ENCODE measurements at regions not wholly inside any gene's neighbourhood (a gene's known extent, or its start where the extent isn't known, plus 50 kb on each side); places are given as distances from the start of the nearest gene placed in this dataset.
A peak's percentile ranks its signal among the peaks of the same experiment; 100 is the strongest.

- DNase-seq (ENCODE audit: low spot score), result no peak
- H3K79me2 ChIP-seq (ENCODE audit: insufficient read depth, low read depth, low read length), result no peaks in the 10 kb centered on the region
- H4K20me1 ChIP-seq (ENCODE audit: insufficient read depth, low read length), result no peaks in the 10 kb centered on the region
- ChIA-PET POLR2A (no interaction called here), CTCF (ENCODE audit: unreplicated experiment) (no interaction called here)
- no peak overlapping the region for H3K4me2 ChIP-seq (ENCODE audit: low read length)
- H3K27ac ChIP-seq (ENCODE audit: low read depth, low read length, poor library complexity, severe bottlenecking), result no peak overlapping the region
- no peaks in the 10 kb centered on the region for H3K9me2 ChIP-seq (ENCODE audit: insufficient read depth, low read length)
- intact Hi-C loops (cut with micrococcal nuclease; ENCODE audit: unreplicated experiment), result no loop called here
- peaks cover 25% of the 10 kb centered on the region for H3K4me1 ChIP-seq (ENCODE audit: insufficient read depth, low read length, poor library complexity, severe bottlenecking)
- H2AFZ ChIP-seq (ENCODE audit: low read length), result no peak overlapping the region
- H3K9me3 ChIP-seq (ENCODE audit: low read length), result peaks cover 3% of the 10 kb centered on the region; the same call in 1 of the 2 replicates
- TF ChIP-seq CTCF (conservative IDR thresholded peaks at IDR 0.05; ENCODE audit: low read length), result no peak
- TF ChIP-seq EZH2phosphoT487 (IDR thresholded peaks at IDR 0.05; ENCODE audit: borderline replicate concordance, low read depth, low read length), result no peak
- H3K4me3 ChIP-seq (ENCODE audit: low read depth, low read length, poor library complexity, severe bottlenecking), result no peak overlapping the region
- no peaks in the 10 kb centered on the region; the same call in 1 of the 2 replicates for H3K36me3 ChIP-seq (ENCODE audit: insufficient read depth, low read length)
- BruUV-seq (replicated peaks), result no TSS peak
Measured at GRCh38 chr5:158591301-158591863, 508.3 kb downstream of the EBF1 start.

- H3K4me2 ChIP-seq (ENCODE audit: low read length), result peak overlapping the region; percentile 54; the same call in 1 of the 2 replicates
- DNase-seq (ENCODE audit: low spot score), result no peak
- no peaks in the 10 kb centered on the region for H4K20me1 ChIP-seq (ENCODE audit: insufficient read depth, low read length)
- no peaks in the 10 kb centered on the region; the same call in 1 of the 2 replicates for H3K36me3 ChIP-seq (ENCODE audit: insufficient read depth, low read length)
- H3K9me2 ChIP-seq (ENCODE audit: insufficient read depth, low read length), result no peaks in the 10 kb centered on the region
- ChIA-PET POLR2A (interaction anchor here (0.6 to 1.2 kb wide), 4 partner anchors 10 to 416 kb away, joined by 3 to 6 read pairs (median 4); no protein-coding TSS in a partner anchor), CTCF (ENCODE audit: unreplicated experiment) (no interaction called here)
- H3K27ac ChIP-seq (ENCODE audit: low read depth, low read length, poor library complexity, severe bottlenecking), result no peak overlapping the region
- no peak overlapping the region for H2AFZ ChIP-seq (ENCODE audit: low read length)
- H3K4me3 ChIP-seq (ENCODE audit: low read depth, low read length, poor library complexity, severe bottlenecking), result no peak overlapping the region
- TF ChIP-seq CTCF (conservative IDR thresholded peaks at IDR 0.05; ENCODE audit: low read length) (no peak), EZH2phosphoT487 (IDR thresholded peaks at IDR 0.05; ENCODE audit: borderline replicate concordance, low read depth, low read length) (no peak)
- peaks cover 25% of the 10 kb centered on the region for H3K4me1 ChIP-seq (ENCODE audit: insufficient read depth, low read length, poor library complexity, severe bottlenecking)
- H3K79me2 ChIP-seq (ENCODE audit: insufficient read depth, low read depth, low read length), result no peaks in the 10 kb centered on the region
- peaks cover 4% of the 10 kb centered on the region; the same call in 1 of the 2 replicates for H3K9me3 ChIP-seq (ENCODE audit: low read length)
- BruUV-seq (replicated peaks), result no TSS peak
- intact Hi-C loops (cut with micrococcal nuclease; ENCODE audit: unreplicated experiment), result no loop called here
Measured at GRCh38 chr5:158590746-158591300, 508.9 kb downstream of the EBF1 start.

DNA sequence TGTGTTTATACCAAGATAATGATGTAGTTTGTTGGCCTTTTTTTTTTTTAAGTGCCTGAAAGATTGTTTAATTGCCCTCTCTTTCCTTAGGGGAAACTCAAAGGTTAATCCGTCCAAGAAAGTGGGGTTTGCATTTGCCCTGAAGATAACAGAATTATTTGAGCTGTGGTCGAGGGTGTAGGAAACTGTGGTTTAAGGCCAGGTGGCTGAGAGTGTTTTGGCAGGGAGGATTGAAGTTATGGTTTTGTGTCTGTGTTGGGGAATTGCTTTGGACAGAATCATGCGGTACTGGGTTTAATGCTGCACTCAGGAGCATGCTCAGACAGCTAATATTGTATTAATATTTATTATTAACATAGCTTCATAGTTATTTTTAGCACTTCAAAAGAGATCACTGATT, 509.8 kb downstream of the EBF1 start:
- BruUV-seq (replicated peaks), result no TSS peak
- Histone ChIP-seq H3K4me1 (ENCODE audit: insufficient read depth, low read length, poor library complexity, severe bottlenecking) (peaks cover 25% of the 10 kb centered on the region), H2AFZ (ENCODE audit: low read length) (peak overlapping the region; percentile 30; the same call in 1 of the 2 replicates), H3K36me3 (ENCODE audit: insufficient read depth, low read length) (no peaks in the 10 kb centered on the region; the same call in 1 of the 2 replicates), H3K4me3 (ENCODE audit: low read depth, low read length, poor library complexity, severe bottlenecking) (no peak overlapping the region), H3K4me2 (ENCODE audit: low read length) (peak overlapping the region; percentile 54), H3K79me2 (ENCODE audit: insufficient read depth, low read depth, low read length) (no peaks in the 10 kb centered on the region), H3K27ac (ENCODE audit: low read depth, low read length, poor library complexity, severe bottlenecking) (peak overlapping the region; percentile 4), H3K9me3 (ENCODE audit: low read length) (peaks cover 13% of the 10 kb centered on the region; the same call in 1 of the 2 replicates), H3K9me2 (ENCODE audit: insufficient read depth, low read length) (no peaks in the 10 kb centered on the region), H4K20me1 (ENCODE audit: insufficient read depth, low read length) (no peaks in the 10 kb centered on the region)
- peak; percentile 82 for DNase-seq (ENCODE audit: low spot score)
- ChIA-PET POLR2A (interaction anchor here (0.6 to 1.2 kb wide), 6 partner anchors 11 to 415 kb away, joined by 3 to 5 read pairs (median 4); no protein-coding TSS in a partner anchor), CTCF (ENCODE audit: unreplicated experiment) (no interaction called here)
- TF ChIP-seq CTCF (conservative IDR thresholded peaks at IDR 0.05; ENCODE audit: low read length), result no peak
- TF ChIP-seq EZH2phosphoT487 (IDR thresholded peaks at IDR 0.05; ENCODE audit: borderline replicate concordance, low read depth, low read length), result no peak
- intact Hi-C loops (cut with micrococcal nuclease; ENCODE audit: unreplicated experiment), result no loop called here
